HG02885 (cell line): ENCODE measurements at regions not wholly inside any gene's neighbourhood (a gene's known extent, or its start where the extent isn't known, plus 50 kb on each side); places are given as distances from the start of the nearest gene placed in this dataset.
"Not testable (repeated sequence)": the region's sequence is repeated elsewhere in the genome, so short reads cannot be mapped to it uniquely, and the experiment has no call there.

ENCODE experiments used
- ATAC-seq: cut with Tn5 transposase; IDR thresholded peaks from one replicate; pipeline ENCODE4 v1.9.1; 2021; ENCODE audit warnings: mild to moderate bottlenecking; ENCODE audit not compliant: unreplicated experiment, poor library complexity

- no peak for ATAC-seq
Measured at GRCh38 chr6:145143379-145143778, 591.9 kb downstream of the EPM2A start.

GRCh38 chr6:145147559-145147958, 587.8 kb downstream of the EPM2A start:
- no peak for ATAC-seq

GRCh38 chr6:145147981-145148749, 587.2 kb downstream of the EPM2A start:
- ATAC-seq: no peak

- no peak for ATAC-seq
Measured at GRCh38 chr6:145148776-145149175, 586.5 kb downstream of the EPM2A start.

GRCh38 chr6:145151624-145152023, 583.7 kb downstream of the EPM2A start:
- no peak for ATAC-seq

- ATAC-seq: no peak
Measured at GRCh38 chr6:145153495-145153894, 581.8 kb downstream of the EPM2A start.

GRCh38 chr6:145155411-145155810, 579.9 kb downstream of the EPM2A start:
- no peak for ATAC-seq

- peak; percentile 57 for ATAC-seq
Measured at GRCh38 chr6:145155873-145156782, 579.2 kb downstream of the EPM2A start.

- not testable (repeated sequence) for ATAC-seq
Measured at GRCh38 chr6:145158636-145159035, 576.7 kb downstream of the EPM2A start.

- no peak for ATAC-seq
Measured at GRCh38 chr6:145159921-145160320, 575.4 kb downstream of the EPM2A start.

GRCh38 chr6:145161501-145161900, 573.8 kb downstream of the EPM2A start:
- no peak for ATAC-seq

GRCh38 chr6:145169726-145170224, 565.5 kb downstream of the EPM2A start:
- no peak for ATAC-seq

GRCh38 chr6:145175470-145175869, 559.9 kb downstream of the EPM2A start:
- ATAC-seq: no peak

- ATAC-seq: no peak
Measured at GRCh38 chr6:145178391-145178790, 556.9 kb downstream of the EPM2A start.

GRCh38 chr6:145187491-145188206, 547.7 kb downstream of the EPM2A start:
- no peak for ATAC-seq

- no peak for ATAC-seq
Measured at GRCh38 chr6:145189836-145190235, 545.5 kb downstream of the EPM2A start.

- ATAC-seq: no peak
Measured at GRCh38 chr6:145194389-145194788, 540.9 kb downstream of the EPM2A start.

- ATAC-seq: no peak
Measured at GRCh38 chr6:145199961-145200360, 535.4 kb downstream of the EPM2A start.

- no peak for ATAC-seq
Measured at GRCh38 chr6:145204301-145204700, 531.0 kb downstream of the EPM2A start.

GRCh38 chr6:145206247-145206907, 528.9 kb downstream of the EPM2A start:
- ATAC-seq: no peak
